ENCODE measurements at regions not wholly inside any gene's neighbourhood (a gene's known extent, or its start where the extent isn't known, plus 50 kb on each side); places are given as distances from the start of the nearest gene placed in this dataset.

DNA sequence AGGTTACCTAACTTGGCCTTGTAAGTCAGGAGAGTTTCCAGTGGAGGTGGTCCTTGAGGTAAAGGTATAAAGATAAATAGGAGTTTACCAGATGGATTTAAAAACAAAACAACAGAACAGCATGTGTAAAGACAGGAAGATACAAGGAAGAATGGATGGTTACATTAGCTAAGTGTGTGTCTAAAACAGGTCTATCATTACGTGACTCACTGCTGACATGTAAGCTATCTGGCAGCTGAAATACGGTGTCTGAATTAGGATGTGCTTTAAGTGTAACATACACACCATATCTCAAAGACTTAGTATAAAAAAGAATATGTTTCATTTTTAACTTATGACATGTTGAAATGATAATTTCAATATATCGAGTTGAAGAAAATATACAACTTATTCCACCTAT is 405.1 kb upstream of the ADAMTSL1 start:
- TF ChIP-seq CTCF (IDR thresholded peaks at IDR 0.05; ENCODE audit: low read length) (no peak), EZH2 (optimal IDR thresholded peaks at IDR 0.05; ENCODE audit: low read depth, low read length) (no peak)

Data from MM.1S (cell line).